Activated naive CD8-positive, alpha-beta T cell treated with anti-CD3 and anti-CD28 coated beads, Interleukin-2, amount 50 U/mL, for 24 hours (primary cell): ENCODE measurements at regions not wholly inside any gene's neighbourhood (a gene's known extent, or its start where the extent isn't known, plus 50 kb on each side); places are given as distances from the start of the nearest gene placed in this dataset.
"Not testable (repeated sequence)": the region's sequence is repeated elsewhere in the genome, so short reads cannot be mapped to it uniquely, and the experiment has no call there.

Experiments
- ATAC-seq: fragments of 150-1000 bp; cut with Tn5 transposase; one replicate; pipeline ENCODE4 v1.10.0; 2021
- DNase-seq: peaks from one replicate; pipeline ENCODE4 v3.0.0; 2021
- H3K27ac Mint-ChIP-seq: one replicate; pipeline ENCODE4 v1.8.0; 2021; ENCODE audit warnings: mild to moderate bottlenecking, mixed read lengths
- H3K27me3 Mint-ChIP-seq: one replicate; pipeline ENCODE4 v1.8.0; 2021; ENCODE audit warnings: mixed read lengths
- H3K36me3 Mint-ChIP-seq: one replicate; pipeline ENCODE4 v1.8.0; 2021; ENCODE audit warnings: low read depth, mixed read lengths
- H3K4me1 Mint-ChIP-seq: one replicate; pipeline ENCODE4 v1.8.0; 2021; ENCODE audit warnings: mixed read lengths
- H3K4me3 Mint-ChIP-seq: one replicate; pipeline ENCODE4 v1.8.0; 2021; ENCODE audit warnings: mild to moderate bottlenecking, moderate library complexity, mixed read lengths
- H3K9me3 Mint-ChIP-seq: one replicate; pipeline ENCODE4 v1.8.0; 2021; ENCODE audit warnings: mixed read lengths

DNA sequence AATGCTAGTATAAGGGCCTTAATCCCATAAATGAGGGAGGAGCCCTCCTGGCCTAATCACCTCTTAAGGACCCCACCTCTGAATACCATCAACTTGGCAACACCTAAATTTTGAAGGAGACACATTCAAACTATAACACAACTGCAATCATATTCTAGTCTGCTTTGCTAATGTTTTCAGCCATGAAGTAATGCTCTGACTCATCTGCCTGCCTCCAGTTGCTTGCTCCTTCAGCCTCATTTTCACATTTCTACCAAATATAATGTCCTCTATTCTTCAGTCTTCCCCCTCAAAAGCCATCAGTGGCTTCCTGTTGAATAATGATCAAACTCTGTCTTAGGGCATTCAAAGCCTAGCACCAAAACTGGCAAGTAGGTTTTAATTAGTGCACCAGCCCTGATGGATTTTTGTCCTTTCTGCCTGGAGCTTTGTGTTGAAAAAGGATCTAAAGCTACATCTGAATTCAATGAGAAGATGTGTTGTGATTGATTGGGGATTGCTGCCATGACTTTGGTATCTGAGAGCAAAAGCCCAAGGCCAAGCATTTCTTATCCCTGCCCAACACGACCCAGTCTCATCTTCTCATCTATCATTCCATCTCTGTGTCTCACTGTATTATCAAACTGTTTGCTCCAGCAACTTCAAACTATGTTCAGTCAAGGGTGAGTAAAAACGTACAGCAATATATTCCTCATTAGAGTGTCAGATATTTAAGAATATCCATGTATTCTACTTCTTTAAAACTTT is 140.8 kb upstream of the ELAC2 start:
- no peaks in the 10 kb centered on the region for H3K4me1 Mint-ChIP-seq
- H3K27me3 Mint-ChIP-seq, result no peaks in the 10 kb centered on the region
- DNase-seq, result no peak
- H3K36me3 Mint-ChIP-seq, result no peaks in the 10 kb centered on the region
- ATAC-seq, result no peak
- H3K27ac Mint-ChIP-seq, result no peak overlapping the region
- H3K4me3 Mint-ChIP-seq, result no peak overlapping the region
- no peaks in the 10 kb centered on the region for H3K9me3 Mint-ChIP-seq

- H3K4me3 Mint-ChIP-seq, result no peak overlapping the region
- H3K27ac Mint-ChIP-seq, result no peak overlapping the region
- H3K4me1 Mint-ChIP-seq, result no peaks in the 10 kb centered on the region
- H3K27me3 Mint-ChIP-seq, result no peaks in the 10 kb centered on the region
- no peak for ATAC-seq
- H3K36me3 Mint-ChIP-seq, result no peaks in the 10 kb centered on the region
- peaks cover 2% of the 10 kb centered on the region for H3K9me3 Mint-ChIP-seq
- no peak for DNase-seq
Observed at GRCh38 chr17:13157656-13158055, 139.8 kb upstream of the ELAC2 start.

DNA sequence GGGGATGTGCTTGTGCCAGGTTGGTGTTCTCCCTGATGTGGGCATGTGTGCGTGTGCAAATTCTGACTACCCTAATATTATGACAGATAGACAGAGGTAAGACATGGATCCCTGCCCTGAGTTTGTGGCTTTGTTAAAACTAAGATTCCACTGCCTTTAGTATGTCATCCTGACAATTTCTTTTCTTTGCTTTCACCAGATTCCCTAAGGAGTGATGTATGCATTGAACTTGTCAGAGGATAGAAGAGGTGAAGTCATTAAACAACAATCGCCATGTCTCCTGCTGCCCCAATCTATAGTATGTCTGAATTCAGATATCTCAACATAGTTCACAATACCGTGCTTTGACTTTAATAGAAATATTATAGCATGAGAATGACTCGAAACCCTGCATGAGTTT is 137.1 kb upstream of the ELAC2 start:
- Mint-ChIP-seq H3K27me3 (no peaks in the 10 kb centered on the region), H3K27ac (no peak overlapping the region)
- no peak for ATAC-seq

GRCh38 chr17:13154398-13154797 is 136.6 kb upstream of the ELAC2 start:
- no peaks in the 10 kb centered on the region for H3K4me1 Mint-ChIP-seq
- ATAC-seq (no peak), DNase-seq (no peak)
- H3K4me3 Mint-ChIP-seq, result no peak overlapping the region
- H3K36me3 Mint-ChIP-seq, result no peaks in the 10 kb centered on the region
- peaks cover 3% of the 10 kb centered on the region for H3K9me3 Mint-ChIP-seq
- H3K27ac Mint-ChIP-seq, result no peak overlapping the region
- H3K27me3 Mint-ChIP-seq, result no peaks in the 10 kb centered on the region

More for the DNA sequence above, 137.1 kb upstream of the ELAC2 start:
- Mint-ChIP-seq H3K4me1 (no peaks in the 10 kb centered on the region), H3K36me3 (no peaks in the 10 kb centered on the region), H3K9me3 (peaks cover 3% of the 10 kb centered on the region), H3K4me3 (no peak overlapping the region)
- no peak for DNase-seq

DNA sequence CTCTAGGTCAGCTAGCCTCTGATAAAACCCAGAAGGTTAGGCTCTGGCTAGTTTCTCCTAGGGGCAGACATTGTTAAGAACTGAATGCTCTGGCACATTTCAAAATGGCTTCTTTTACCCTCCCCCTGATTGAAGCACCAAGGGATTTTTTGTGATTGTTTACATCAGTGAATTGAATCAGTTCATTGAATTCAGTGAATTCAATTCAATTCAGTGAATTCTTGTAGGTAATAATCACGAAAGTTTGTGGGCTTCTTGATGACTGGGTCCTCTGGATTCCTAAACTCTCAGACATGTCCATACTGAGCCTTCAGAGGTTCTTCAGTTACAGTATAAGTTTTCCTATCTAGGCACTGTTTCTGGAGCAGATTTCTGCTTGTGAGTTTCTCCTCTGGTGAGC is 135.2 kb upstream of the ELAC2 start:
- no peak for ATAC-seq

GRCh38 chr17:13152501-13152900 is 134.7 kb upstream of the ELAC2 start:
- DNase-seq (no peak), ATAC-seq (no peak)
- Mint-ChIP-seq H3K27ac (no peak overlapping the region), H3K9me3 (peaks cover 3% of the 10 kb centered on the region), H3K36me3 (no peaks in the 10 kb centered on the region), H3K4me1 (no peaks in the 10 kb centered on the region), H3K4me3 (no peak overlapping the region), H3K27me3 (peaks cover 2% of the 10 kb centered on the region)

More for the DNA sequence above, 135.2 kb upstream of the ELAC2 start:
- Mint-ChIP-seq H3K4me3 (no peak overlapping the region), H3K36me3 (no peaks in the 10 kb centered on the region), H3K9me3 (peaks cover 3% of the 10 kb centered on the region), H3K27me3 (no peaks in the 10 kb centered on the region), H3K27ac (no peak overlapping the region), H3K4me1 (no peaks in the 10 kb centered on the region)
- no peak for DNase-seq

DNA sequence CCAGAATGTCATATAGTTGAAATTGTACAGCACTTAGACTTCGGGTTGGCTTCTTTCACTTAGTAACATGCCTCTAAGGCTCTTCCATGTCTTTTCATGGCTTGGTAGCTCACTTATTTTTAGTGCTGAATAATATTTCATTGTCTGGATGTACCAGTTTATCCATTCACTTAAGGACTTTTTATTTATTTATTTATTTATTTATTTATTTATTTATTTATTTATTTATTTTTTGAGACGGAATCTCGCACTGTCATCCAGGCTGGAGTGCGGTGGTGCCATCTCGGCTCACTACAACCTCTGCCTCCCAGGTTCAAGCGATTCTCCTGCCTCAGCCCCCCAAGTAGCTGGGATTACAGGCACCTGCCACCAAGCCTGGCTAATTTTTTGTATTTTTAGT is 132.9 kb upstream of the ELAC2 start:
- not testable (repeated sequence) for H3K27me3 Mint-ChIP-seq, H3K4me3 Mint-ChIP-seq, H3K9me3 Mint-ChIP-seq, H3K4me1 Mint-ChIP-seq, H3K36me3 Mint-ChIP-seq, ATAC-seq, H3K27ac Mint-ChIP-seq, DNase-seq

- Mint-ChIP-seq H3K4me1 (no peaks in the 10 kb centered on the region), H3K9me3 (peaks cover 14% of the 10 kb centered on the region), H3K36me3 (no peaks in the 10 kb centered on the region), H3K27ac (no peak overlapping the region), H3K4me3 (no peak overlapping the region), H3K27me3 (peaks cover 6% of the 10 kb centered on the region)
- no peak for ATAC-seq
- no peak for DNase-seq
Observed at GRCh38 chr17:13143001-13143400, 125.2 kb upstream of the ELAC2 start.

DNA sequence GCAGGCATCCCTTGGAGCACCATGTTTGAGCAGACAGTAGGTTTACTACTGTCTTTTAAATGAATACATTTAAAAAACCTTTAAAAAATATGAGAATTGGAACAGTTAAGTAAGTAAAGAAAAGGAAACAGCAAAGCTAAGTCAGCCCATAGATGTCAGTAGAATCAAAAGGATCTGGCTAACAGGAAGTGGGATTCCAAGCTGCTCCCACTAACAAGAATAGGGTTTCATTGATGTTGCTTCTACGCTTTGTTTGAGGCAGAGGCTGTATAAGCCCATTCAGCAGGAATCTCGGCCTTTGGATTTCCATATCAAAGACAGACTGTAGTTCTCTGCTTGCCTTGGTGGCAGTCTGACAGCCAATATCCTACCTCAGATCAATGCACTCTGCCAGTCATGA is 122.9 kb upstream of the ELAC2 start:
- Mint-ChIP-seq H3K36me3 (no peaks in the 10 kb centered on the region), H3K9me3 (peaks cover 21% of the 10 kb centered on the region), H3K4me3 (no peak overlapping the region), H3K27ac (no peak overlapping the region), H3K4me1 (no peaks in the 10 kb centered on the region), H3K27me3 (peaks cover 3% of the 10 kb centered on the region)
- DNase-seq (no peak), ATAC-seq (no peak)

- H3K4me1 Mint-ChIP-seq, result no peaks in the 10 kb centered on the region
- DNase-seq, result no peak
- no peak overlapping the region for H3K4me3 Mint-ChIP-seq
- H3K36me3 Mint-ChIP-seq, result no peaks in the 10 kb centered on the region
- peaks cover 25% of the 10 kb centered on the region for H3K9me3 Mint-ChIP-seq
- no peak for ATAC-seq
- H3K27me3 Mint-ChIP-seq, result peaks cover 4% of the 10 kb centered on the region
- no peak overlapping the region for H3K27ac Mint-ChIP-seq
Observed at GRCh38 chr17:13135506-13135905, 117.7 kb upstream of the ELAC2 start.

- ATAC-seq, result no peak
- H3K27me3 Mint-ChIP-seq, result peaks cover 1% of the 10 kb centered on the region
- peaks cover 15% of the 10 kb centered on the region for H3K9me3 Mint-ChIP-seq
- DNase-seq, result no peak
- H3K4me3 Mint-ChIP-seq, result no peak overlapping the region
- H3K27ac Mint-ChIP-seq, result no peak overlapping the region
- no peaks in the 10 kb centered on the region for H3K4me1 Mint-ChIP-seq
- no peaks in the 10 kb centered on the region for H3K36me3 Mint-ChIP-seq
Observed at GRCh38 chr17:13134076-13134475, 116.2 kb upstream of the ELAC2 start.

DNA sequence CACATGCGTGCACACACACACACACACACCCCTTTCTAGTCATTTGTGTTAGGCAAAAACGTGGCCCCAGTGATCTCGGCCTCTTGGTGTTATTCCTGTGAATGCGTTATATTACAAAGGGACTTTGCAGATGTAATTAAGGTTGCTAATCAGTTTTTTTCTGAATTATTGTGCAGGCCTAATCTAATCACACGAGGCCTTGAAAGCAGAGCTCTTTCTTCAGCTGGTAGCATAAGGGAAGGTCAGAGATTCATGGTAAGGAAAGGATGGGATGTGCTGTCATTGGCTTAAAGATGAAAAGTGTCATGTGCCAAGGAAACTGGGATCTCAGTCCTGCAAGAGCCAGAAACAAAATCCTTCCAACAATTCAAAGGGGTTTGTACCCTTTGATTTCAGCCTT is 113.4 kb upstream of the ELAC2 start:
- peaks cover 1% of the 10 kb centered on the region for H3K27me3 Mint-ChIP-seq
- no peaks in the 10 kb centered on the region for H3K4me1 Mint-ChIP-seq
- H3K9me3 Mint-ChIP-seq, result peaks cover 3% of the 10 kb centered on the region
- no peak overlapping the region for H3K27ac Mint-ChIP-seq
- no peaks in the 10 kb centered on the region for H3K36me3 Mint-ChIP-seq
- ATAC-seq (no peak), DNase-seq (no peak)
- no peak overlapping the region for H3K4me3 Mint-ChIP-seq

GRCh38 chr17:13129356-13129755 is 111.5 kb upstream of the ELAC2 start:
- H3K27me3 Mint-ChIP-seq, result peaks cover 1% of the 10 kb centered on the region

DNA sequence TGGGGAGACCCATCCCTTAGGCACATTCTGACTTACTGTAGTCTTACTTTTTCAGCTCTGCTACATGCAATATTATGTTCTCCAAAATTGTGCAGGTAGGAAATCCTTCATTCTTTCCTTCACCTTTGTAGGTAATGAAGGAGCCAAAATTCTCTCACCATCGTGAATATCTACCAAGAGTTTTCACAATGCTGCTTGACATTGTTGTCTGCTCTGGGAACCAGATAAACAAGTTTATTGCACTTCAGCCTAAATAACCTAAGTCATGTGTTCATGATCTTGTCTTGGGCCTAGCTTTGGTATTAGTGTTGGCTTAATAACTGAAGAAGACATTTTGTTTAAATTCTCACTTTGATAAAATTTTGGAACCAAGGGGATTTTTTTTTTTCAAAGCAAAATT is 110.8 kb upstream of the ELAC2 start:
- H3K27me3 Mint-ChIP-seq, result no peaks in the 10 kb centered on the region
- H3K36me3 Mint-ChIP-seq, result no peaks in the 10 kb centered on the region
- no peaks in the 10 kb centered on the region for H3K4me1 Mint-ChIP-seq
- DNase-seq (no peak), ATAC-seq (no peak)
- no peak overlapping the region for H3K4me3 Mint-ChIP-seq
- H3K27ac Mint-ChIP-seq, result no peak overlapping the region
- H3K9me3 Mint-ChIP-seq, result peaks cover 3% of the 10 kb centered on the region

More at GRCh38 chr17:13129356-13129755, 111.5 kb upstream of the ELAC2 start:
- no peak overlapping the region for H3K4me3 Mint-ChIP-seq
- DNase-seq (no peak), ATAC-seq (no peak)
- no peaks in the 10 kb centered on the region for H3K36me3 Mint-ChIP-seq
- no peak overlapping the region for H3K27ac Mint-ChIP-seq
- peaks cover 3% of the 10 kb centered on the region for H3K9me3 Mint-ChIP-seq
- H3K4me1 Mint-ChIP-seq, result no peaks in the 10 kb centered on the region

GRCh38 chr17:13127921-13128602 is 110.2 kb upstream of the ELAC2 start:
- ATAC-seq (no peak), DNase-seq (no peak)
- peaks cover 3% of the 10 kb centered on the region for H3K9me3 Mint-ChIP-seq
- no peaks in the 10 kb centered on the region for H3K27me3 Mint-ChIP-seq
- no peak overlapping the region for H3K4me3 Mint-ChIP-seq
- H3K4me1 Mint-ChIP-seq, result no peaks in the 10 kb centered on the region
- no peaks in the 10 kb centered on the region for H3K36me3 Mint-ChIP-seq
- H3K27ac Mint-ChIP-seq, result no peak overlapping the region
